Tibial nerve (tissue), 4 donors: ENCODE measurements at regions not wholly inside any gene's neighbourhood (a gene's known extent, or its start where the extent isn't known, plus 50 kb on each side); places are given as distances from the start of the nearest gene placed in this dataset.

Source experiments
- CTCF ChIP-seq, 5 experiments: fragments of 200-600 bp in 3 of 5; fragments of 450-650 bp in 2 of 5; sonication (generic) in 3 of 5; IDR thresholded peaks; one replicate each; pipeline ENCODE4 v1.5.1; 2016 to 2019; ENCODE audit warnings: antibody characterized with exemption in 5 of 5, mild to moderate bottlenecking in 3 of 5, moderate library complexity in 2 of 5
- EP300 ChIP-seq, 2 donors: sonication (generic); formaldehyde crosslinking; IDR thresholded peaks; one replicate each; pipeline ENCODE4 v1.6.1; 2017; ENCODE audit warnings: antibody characterized with exemption in 2 of 2, mild to moderate bottlenecking in 1 of 2
- POLR2A ChIP-seq, 2 donors: fragments of 450-650 bp; IDR thresholded peaks; one replicate each; pipeline ENCODE4 v1.6.1; 2017; ENCODE audit warnings: antibody characterized with exemption in 2 of 2, mild to moderate bottlenecking in 2 of 2, moderate library complexity in 2 of 2

- no peak for TF ChIP-seq CTCF (IDR thresholded peaks at IDR 0.05)
- no peak for TF ChIP-seq POLR2A (IDR thresholded peaks at IDR 0.05)
- TF ChIP-seq EP300 (IDR thresholded peaks at IDR 0.05), result no peak
Observed at GRCh38 chr13:80562433-80563156, 221.7 kb upstream of the SPRY2 start.
